ENCODE measurements at regions not wholly inside any gene's neighbourhood (a gene's known extent, or its start where the extent isn't known, plus 50 kb on each side); places are given as distances from the start of the nearest gene placed in this dataset.

DNA sequence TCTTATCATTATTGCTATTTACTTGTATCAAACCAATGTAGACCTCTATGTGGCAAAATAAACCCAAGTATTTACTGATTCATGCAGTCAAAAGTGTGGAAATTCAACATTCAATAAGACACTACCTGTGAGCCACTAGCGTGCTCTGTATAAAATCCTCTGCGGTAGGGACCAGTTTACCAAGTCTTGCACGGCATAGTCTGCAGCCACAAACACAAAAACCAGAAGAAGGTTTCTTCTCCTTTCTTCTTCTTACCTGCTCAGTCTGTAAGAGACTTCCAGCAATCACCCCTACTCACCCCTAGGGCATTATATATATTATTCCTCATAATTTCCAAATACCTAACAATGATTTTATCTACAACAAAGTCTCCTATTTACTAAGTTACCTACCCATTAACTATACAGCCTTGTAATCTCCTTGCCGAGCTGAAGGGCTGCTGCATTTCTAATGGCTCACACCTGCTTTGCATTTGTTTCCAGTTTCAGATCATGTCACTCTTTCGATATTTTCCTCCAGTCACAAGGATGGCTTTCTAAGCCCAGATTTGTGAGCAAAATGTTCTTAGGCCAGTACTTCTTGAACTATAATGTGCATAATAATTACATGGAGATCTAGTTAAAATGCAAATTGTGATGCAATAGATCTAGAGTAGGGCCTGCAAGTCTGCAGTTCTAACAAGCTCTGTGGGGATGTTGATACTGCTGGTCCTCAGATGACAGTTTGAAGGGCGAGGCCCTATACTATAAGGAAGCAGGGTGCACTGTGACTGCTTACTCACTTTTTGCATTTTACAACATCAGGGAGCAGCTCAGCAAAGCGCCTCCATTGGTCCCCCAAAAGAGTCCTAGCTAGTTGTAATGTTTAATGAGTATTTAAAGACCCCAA is 191.9 kb upstream of the DDI1 start:
- DNase-seq (ENCODE audit: low read depth in 3 of 3, low spot score in 2 of 3) = no peak

DNA sequence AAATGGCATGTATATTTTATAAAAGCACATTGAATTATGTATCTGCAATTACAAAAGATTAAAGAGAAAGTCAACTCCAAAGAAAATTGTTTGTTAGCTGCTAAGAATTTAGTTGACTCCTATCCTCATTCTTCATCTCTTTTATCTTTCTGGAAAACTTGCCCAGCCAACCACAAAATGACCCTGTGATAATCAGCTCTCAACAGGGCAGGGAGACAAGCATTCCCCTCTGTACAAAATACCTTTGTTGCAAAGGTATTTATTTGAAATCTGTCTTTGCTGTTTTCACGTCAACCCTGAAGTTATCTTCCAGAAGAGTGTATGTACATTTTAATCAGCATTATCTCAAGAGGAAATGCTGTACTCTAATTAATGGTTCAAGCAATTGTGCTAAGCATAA is 191.1 kb upstream of the DDI1 start:
- DNase-seq (ENCODE audit: low read depth in 3 of 3, low spot score in 2 of 3) = no peak

DNA sequence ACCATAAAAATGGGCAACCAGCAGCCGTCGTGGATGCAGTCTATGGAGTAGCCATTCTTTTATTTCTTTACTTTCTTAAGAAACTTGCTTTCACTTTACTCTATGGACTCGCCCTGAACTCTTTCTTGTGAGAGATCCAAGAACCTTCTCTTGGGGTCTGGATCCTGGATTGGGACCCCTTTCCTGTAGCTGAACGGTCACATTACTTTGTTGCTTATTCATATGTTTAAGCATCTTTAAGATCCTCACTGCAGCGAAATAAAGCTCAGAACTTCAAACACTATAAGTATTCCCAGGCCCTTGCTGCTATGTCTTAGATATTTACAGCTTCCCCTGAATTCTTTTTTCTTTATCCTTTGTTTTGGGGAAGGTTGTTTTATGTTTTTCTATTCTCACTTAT is 187.8 kb upstream of the DDI1 start:
- DNase-seq (ENCODE audit: low read depth in 3 of 3, low spot score in 2 of 3) = no peak

DNA sequence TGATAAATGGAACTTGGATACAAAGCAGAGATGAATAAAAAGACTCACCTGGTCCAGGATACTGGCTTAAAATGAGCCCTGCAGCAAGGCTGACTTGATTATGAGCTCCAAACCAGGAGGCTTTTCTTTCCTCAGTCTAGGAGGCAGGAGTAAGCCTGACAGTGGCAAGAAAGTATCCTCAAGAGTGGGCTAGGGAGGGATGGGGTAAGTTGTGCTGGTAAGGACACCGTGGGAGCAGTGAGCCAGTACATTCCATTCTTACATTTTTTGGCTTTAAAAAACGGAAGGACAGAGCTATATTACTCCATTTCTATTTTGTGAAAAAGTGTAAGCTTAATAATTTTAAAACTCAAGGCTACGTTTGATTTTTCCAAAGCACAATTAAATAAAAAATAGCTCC is 187.1 kb upstream of the DDI1 start:
- no peak for DNase-seq (ENCODE audit: low read depth in 3 of 3, low spot score in 2 of 3)

DNA sequence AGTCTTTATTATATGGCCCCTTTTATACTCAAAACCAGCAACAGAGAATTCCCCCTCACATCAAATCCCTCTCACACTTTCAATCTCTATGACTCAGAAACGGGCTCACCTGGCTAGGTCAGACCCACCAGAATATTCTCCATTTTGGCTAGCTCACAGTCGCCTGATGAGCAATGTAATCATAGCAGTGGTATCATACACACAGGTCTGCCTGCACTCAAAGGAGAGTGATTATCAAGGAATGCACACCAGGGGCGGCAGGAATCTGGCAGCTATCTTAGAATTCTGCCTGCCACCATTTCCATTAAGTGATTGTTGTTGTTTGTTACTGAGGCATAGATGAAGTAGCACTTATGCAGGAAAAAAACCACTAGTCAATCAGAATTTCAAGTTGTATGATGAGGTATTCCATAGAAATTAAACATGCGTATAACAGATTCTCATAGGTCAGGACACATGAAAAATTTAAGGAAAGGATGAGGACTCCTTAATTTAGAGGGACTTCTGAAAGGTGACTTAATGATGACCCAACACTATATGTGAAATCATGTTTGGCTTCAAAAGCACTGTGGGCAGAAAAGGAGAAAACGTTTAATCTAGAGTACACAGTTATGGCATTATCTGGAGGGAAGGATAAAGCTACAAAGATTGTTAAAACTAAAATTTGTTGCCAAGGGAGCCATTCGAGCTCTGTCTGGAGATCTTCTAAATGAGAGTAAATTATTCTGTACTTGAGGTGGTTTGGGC is 185.8 kb upstream of the DDI1 start:
- no peak for DNase-seq (ENCODE audit: low read depth in 3 of 3, low spot score in 2 of 3)

DNA sequence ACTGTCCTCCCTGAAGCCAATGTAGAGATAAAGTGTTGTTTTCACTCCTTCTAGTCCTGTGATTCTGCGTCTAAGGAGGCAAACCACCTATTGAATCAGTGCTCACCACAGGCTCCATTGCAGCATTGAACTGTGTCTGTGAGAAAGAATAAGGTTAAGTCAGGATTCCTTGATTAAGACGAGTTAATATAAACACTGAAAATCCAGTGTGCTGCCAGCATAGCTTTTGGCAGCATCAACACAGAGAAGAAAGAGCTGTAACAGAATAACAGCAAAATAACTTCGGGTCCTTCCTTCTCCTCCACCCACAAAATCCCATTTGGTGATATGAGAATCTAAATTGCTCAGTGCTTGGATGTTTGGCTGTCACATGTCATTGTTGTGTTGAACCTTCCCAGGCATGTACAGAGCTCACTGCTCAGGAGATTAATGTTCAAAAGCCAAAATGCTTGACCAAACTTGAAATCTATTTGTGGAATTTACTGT is 185.2 kb upstream of the DDI1 start:
- DNase-seq (ENCODE audit: low read depth in 3 of 3, low spot score in 2 of 3) = peak in 2 of 3 donors; percentile 5 to 7
